GM12874 (cell line): ENCODE measurements at regions not wholly inside any gene's neighbourhood (a gene's known extent, or its start where the extent isn't known, plus 50 kb on each side); places are given as distances from the start of the nearest gene placed in this dataset.
A peak's percentile ranks its signal among the peaks of the same experiment; 100 is the strongest.

Source experiments
- CTCF ChIP-seq: IDR thresholded peaks from 2 replicates; pipeline ENCODE4 v1.5.1; 2011; ENCODE audit warnings: low read depth, mild to moderate bottlenecking, control low read depth, low read length, moderate library complexity; ENCODE audit not compliant: insufficient read depth

GRCh38 chr5:108642170-108642906 lies 105.4 kb upstream of the FER start:
- peak; percentile 87 for TF ChIP-seq CTCF

GRCh38 chr5:108641596-108641995 lies 106.1 kb upstream of the FER start:
- no peak for TF ChIP-seq CTCF

- no peak for TF ChIP-seq CTCF
Measured at GRCh38 chr5:108639366-108639765, 108.3 kb upstream of the FER start.

GRCh38 chr5:108638021-108638420 lies 109.7 kb upstream of the FER start:
- no peak for TF ChIP-seq CTCF

- no peak for TF ChIP-seq CTCF
Measured at GRCh38 chr5:108637134-108637533, 110.6 kb upstream of the FER start.

GRCh38 chr5:108636135-108636853 lies 111.4 kb upstream of the FER start:
- no peak for TF ChIP-seq CTCF

- TF ChIP-seq CTCF: no peak
Measured at GRCh38 chr5:108634617-108635288, 112.9 kb upstream of the FER start.
